OCI-LY3 (cell line): ENCODE measurements at regions not wholly inside any gene's neighbourhood (a gene's known extent, or its start where the extent isn't known, plus 50 kb on each side); places are given as distances from the start of the nearest gene placed in this dataset.

Experiments
- H2AFZ ChIP-seq: fragments of 200-600, 300-600 bp; shearing (Covaris generic); 2 replicates; pipeline ENCODE4 v1.6.0; 2014; ENCODE audit warnings: antibody characterized with exemption, low read depth, low read length
- H3K27ac ChIP-seq: fragments of 200-600, 300-600 bp; sonication (generic); 2 replicates; pipeline ENCODE4 v1.5.1; 2014; ENCODE audit warnings: mild to moderate bottlenecking, low read length, moderate library complexity, mixed read lengths
- H3K27me3 ChIP-seq: fragments of 200-600, 300-600 bp; sonication (generic); 2 replicates; pipeline ENCODE4 v1.6.1; 2014; ENCODE audit warnings: low read depth, low read length, mixed read lengths
- H3K36me3 ChIP-seq: fragments of 200-600, 300-600 bp; sonication (generic); replicated peaks from 2 replicates; pipeline ENCODE3; 2014; ENCODE audit warnings: low read depth, low read length, mixed read lengths
- H3K4me1 ChIP-seq: fragments of 300-600, 200-600 bp; sonication (generic); 2 replicates; pipeline ENCODE4 v1.6.1; 2014; ENCODE audit warnings: low read length, mixed read lengths
- H3K4me2 ChIP-seq: fragments of 200-600, 300-600 bp; sonication (generic); 2 replicates; pipeline ENCODE4 v1.6.1; 2014; ENCODE audit warnings: low read length, mixed read lengths
- H3K4me3 ChIP-seq: fragments of 300-600, 200-600 bp; sonication (generic); 2 replicates; pipeline ENCODE4 v1.5.1; 2014; ENCODE audit warnings: antibody characterized with exemption, mild to moderate bottlenecking, low read length, moderate library complexity
- H3K79me2 ChIP-seq: fragments of 300-600, 200-600 bp; shearing (Covaris generic); 2 replicates; pipeline ENCODE4 v1.6.1; 2014; ENCODE audit warnings: mild to moderate bottlenecking, low read length, mixed read lengths
- H3K9ac ChIP-seq: fragments of 300-600, 200-600 bp; shearing (Covaris generic); 2 replicates; pipeline ENCODE4 v1.6.0; 2014; ENCODE audit warnings: mild to moderate bottlenecking, low read length, moderate library complexity
- H3K9me3 ChIP-seq: fragments of 200-600, 300-600 bp; shearing (Covaris generic); 2 replicates; pipeline ENCODE4 v1.6.1; 2014; ENCODE audit warnings: low read length, mixed read lengths; ENCODE audit not compliant: insufficient read depth
- H4K20me1 ChIP-seq: fragments of 200-600, 300-600 bp; sonication (generic); 2 replicates; pipeline ENCODE4 v1.6.1; 2016; ENCODE audit warnings: low read length, mixed read lengths; ENCODE audit not compliant: insufficient read depth
- CTCF ChIP-seq: fragments of 200-600, 300-600 bp; sonication (generic); IDR thresholded peaks from 2 replicates; pipeline ENCODE4 v1.5.1; 2014; ENCODE audit warnings: antibody characterized with exemption, low read length, low read depth
- EZH2phosphoT487 ChIP-seq: fragments of 200-600 bp; shearing (Covaris generic); IDR thresholded peaks from 2 replicates; pipeline ENCODE4 v1.6.1; 2018; ENCODE audit warnings: antibody characterized with exemption, mixed run types, low read depth

- no peak overlapping the region for H3K4me2 ChIP-seq
- no peaks in the 10 kb centered on the region for H3K36me3 ChIP-seq
- TF ChIP-seq EZH2phosphoT487 (no peak), CTCF (no peak)
- H3K27me3 ChIP-seq, result no peaks in the 10 kb centered on the region
- H3K9me3 ChIP-seq, result no peaks in the 10 kb centered on the region
- H3K79me2 ChIP-seq, result no peaks in the 10 kb centered on the region
- H2AFZ ChIP-seq, result no peak overlapping the region
- H3K4me1 ChIP-seq, result no peaks in the 10 kb centered on the region
- no peak overlapping the region for H3K27ac ChIP-seq
- no peak overlapping the region for H3K9ac ChIP-seq
- H3K4me3 ChIP-seq, result no peak overlapping the region
- no peaks in the 10 kb centered on the region for H4K20me1 ChIP-seq
Observed at GRCh38 chr10:117616179-117616578, 73.6 kb downstream of the EMX2 start.

DNA sequence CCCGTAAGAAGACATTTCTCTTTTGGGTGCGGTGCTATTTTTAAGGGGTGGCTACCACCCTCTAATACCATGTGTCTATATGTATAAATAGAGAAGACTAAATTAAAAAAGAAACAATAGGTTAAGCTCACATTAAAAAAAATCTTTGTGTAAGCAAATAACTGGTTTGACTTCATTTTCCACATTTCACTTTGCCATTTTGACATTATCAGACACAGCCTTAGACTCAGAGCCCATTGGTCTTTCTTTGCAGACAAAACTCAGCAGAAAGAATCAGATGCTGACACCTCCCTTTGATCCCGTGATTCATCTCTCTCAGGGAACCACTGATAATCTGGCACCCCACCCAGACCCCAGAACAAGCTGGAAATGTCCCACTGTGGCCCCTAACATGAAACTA is 74.5 kb downstream of the EMX2 start:
- Histone ChIP-seq H3K27me3 (no peaks in the 10 kb centered on the region), H4K20me1 (no peaks in the 10 kb centered on the region), H3K4me3 (no peak overlapping the region), H3K27ac (no peak overlapping the region), H3K9ac (no peak overlapping the region), H3K36me3 (no peaks in the 10 kb centered on the region), H3K79me2 (no peaks in the 10 kb centered on the region), H3K9me3 (no peaks in the 10 kb centered on the region), H2AFZ (no peak overlapping the region), H3K4me1 (no peaks in the 10 kb centered on the region), H3K4me2 (no peak overlapping the region)
- TF ChIP-seq EZH2phosphoT487, result no peak

- H3K4me2 ChIP-seq, result no peak overlapping the region
Observed at GRCh38 chr10:117617659-117618058, 75.1 kb downstream of the EMX2 start.

DNA sequence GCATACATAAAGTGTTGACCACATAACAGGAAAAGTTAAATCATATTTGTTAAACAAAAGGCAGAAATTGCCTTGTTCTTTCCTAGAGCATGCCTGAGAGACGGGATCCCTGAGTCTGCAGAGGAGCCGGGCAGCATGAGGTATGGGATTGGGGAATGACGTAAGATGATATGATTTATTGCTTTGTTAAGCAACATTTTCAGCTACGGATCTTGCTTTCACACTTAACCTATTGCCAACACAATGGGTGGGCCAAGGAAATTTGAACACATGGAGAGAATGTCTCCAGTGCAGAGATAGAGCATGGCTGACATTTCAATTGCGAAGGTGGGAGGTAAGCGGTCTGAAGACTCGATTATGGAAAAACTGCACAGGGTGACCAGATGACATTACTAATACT is 76.7 kb downstream of the EMX2 start:
- no peak overlapping the region for H3K4me2 ChIP-seq
- H3K36me3 ChIP-seq, result no peaks in the 10 kb centered on the region
- no peaks in the 10 kb centered on the region for H3K9me3 ChIP-seq
- no peaks in the 10 kb centered on the region for H3K27me3 ChIP-seq
- H3K79me2 ChIP-seq, result no peaks in the 10 kb centered on the region
- no peak overlapping the region for H3K4me3 ChIP-seq
- H4K20me1 ChIP-seq, result no peaks in the 10 kb centered on the region
- H3K4me1 ChIP-seq, result no peaks in the 10 kb centered on the region
- H3K9ac ChIP-seq, result no peak overlapping the region
- H3K27ac ChIP-seq, result no peak overlapping the region
- H2AFZ ChIP-seq, result no peak overlapping the region
- TF ChIP-seq EZH2phosphoT487 (no peak), CTCF (no peak)

More at GRCh38 chr10:117617659-117618058, 75.1 kb downstream of the EMX2 start:
- no peak overlapping the region for H3K4me3 ChIP-seq
- TF ChIP-seq EZH2phosphoT487 (no peak), CTCF (no peak)
- no peak overlapping the region for H2AFZ ChIP-seq
- H4K20me1 ChIP-seq, result no peaks in the 10 kb centered on the region
- no peak overlapping the region for H3K27ac ChIP-seq
- H3K4me1 ChIP-seq, result no peaks in the 10 kb centered on the region
- H3K9ac ChIP-seq, result no peak overlapping the region
- no peaks in the 10 kb centered on the region for H3K27me3 ChIP-seq
- no peaks in the 10 kb centered on the region for H3K9me3 ChIP-seq
- no peaks in the 10 kb centered on the region for H3K79me2 ChIP-seq
- H3K36me3 ChIP-seq, result no peaks in the 10 kb centered on the region
